ENCODE measurements at regions not wholly inside any gene's neighbourhood (a gene's known extent, or its start where the extent isn't known, plus 50 kb on each side); places are given as distances from the start of the nearest gene placed in this dataset.

GRCh38 chr2:53544871-53545558, 222.6 kb upstream of the CHAC2 start:
- no peak overlapping the region for H3K4me3 ChIP-seq
- no peak overlapping the region for H3K27ac ChIP-seq
- H3K4me1 ChIP-seq (ENCODE audit: control insufficient read depth in 1 of 2, low read depth in 2 of 2): no peaks in the 10 kb centered on the region
- ATAC-seq (ENCODE audit: insufficient number of reproducible peaks, low FRiP score, low read depth) (no peak), DNase-seq (ENCODE audit: low spot score) (no peak)
- H3K36me3 ChIP-seq: no peaks in the 10 kb centered on the region
- H3K9me3 ChIP-seq: no peaks in the 10 kb centered on the region
- TF ChIP-seq CTCF (IDR thresholded peaks at IDR 0.05): no peak
- no peaks in the 10 kb centered on the region for H3K27me3 ChIP-seq (replicated peaks; ENCODE audit: insufficient read depth)

GRCh38 chr2:53543083-53543482, 224.5 kb upstream of the CHAC2 start:
- ATAC-seq (ENCODE audit: insufficient number of reproducible peaks, low FRiP score, low read depth): no peak
- TF ChIP-seq CTCF (IDR thresholded peaks at IDR 0.05): no peak
- no peaks in the 10 kb centered on the region for H3K27me3 ChIP-seq (replicated peaks; ENCODE audit: insufficient read depth)

DNA sequence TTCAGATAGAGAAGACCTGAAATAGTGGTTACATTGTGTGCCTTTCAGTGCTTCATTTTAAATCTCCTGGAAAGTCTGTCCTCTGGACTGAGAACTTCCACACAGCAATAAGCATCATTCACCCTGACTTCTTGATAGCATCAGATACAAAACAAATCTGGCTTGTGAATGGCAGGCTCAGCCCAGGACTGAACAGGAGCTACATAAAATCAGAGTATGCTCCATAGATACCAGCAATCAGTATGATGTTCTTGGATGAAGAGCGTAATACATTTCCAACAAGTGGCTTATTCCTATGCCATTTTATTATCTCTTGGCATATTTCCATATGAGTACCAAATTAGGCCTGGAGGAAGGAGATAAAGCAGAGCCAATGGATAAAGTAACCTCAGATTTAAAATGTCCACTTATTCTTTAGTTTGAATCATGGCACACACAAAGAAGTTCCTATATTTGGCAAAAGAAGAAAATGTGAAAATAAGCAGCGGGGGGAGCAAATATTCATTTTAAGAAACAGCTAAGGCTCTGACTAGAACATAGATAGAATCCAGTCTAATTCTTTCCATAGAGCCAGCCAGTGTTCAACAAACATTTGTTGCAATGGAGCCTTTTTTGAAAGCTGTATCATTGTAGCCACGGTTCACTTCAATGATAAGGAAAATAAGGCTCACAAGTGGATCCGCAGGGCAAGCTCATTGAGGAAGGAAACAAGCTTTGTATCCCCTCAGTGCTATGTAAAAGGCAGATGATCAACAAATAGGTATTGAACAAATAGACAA, 230.8 kb upstream of the CHAC2 start:
- DNase-seq (ENCODE audit: low spot score) (no peak), ATAC-seq (ENCODE audit: insufficient number of reproducible peaks, low FRiP score, low read depth) (no peak)

More at GRCh38 chr2:53543083-53543482, 224.5 kb upstream of the CHAC2 start:
- H3K4me3 ChIP-seq: no peak overlapping the region
- H3K27ac ChIP-seq: no peak overlapping the region
- DNase-seq (ENCODE audit: low spot score): no peak
- H3K9me3 ChIP-seq: no peaks in the 10 kb centered on the region
- H3K36me3 ChIP-seq: no peaks in the 10 kb centered on the region
- no peaks in the 10 kb centered on the region for H3K4me1 ChIP-seq (ENCODE audit: control insufficient read depth in 1 of 2, low read depth in 2 of 2)

DNA sequence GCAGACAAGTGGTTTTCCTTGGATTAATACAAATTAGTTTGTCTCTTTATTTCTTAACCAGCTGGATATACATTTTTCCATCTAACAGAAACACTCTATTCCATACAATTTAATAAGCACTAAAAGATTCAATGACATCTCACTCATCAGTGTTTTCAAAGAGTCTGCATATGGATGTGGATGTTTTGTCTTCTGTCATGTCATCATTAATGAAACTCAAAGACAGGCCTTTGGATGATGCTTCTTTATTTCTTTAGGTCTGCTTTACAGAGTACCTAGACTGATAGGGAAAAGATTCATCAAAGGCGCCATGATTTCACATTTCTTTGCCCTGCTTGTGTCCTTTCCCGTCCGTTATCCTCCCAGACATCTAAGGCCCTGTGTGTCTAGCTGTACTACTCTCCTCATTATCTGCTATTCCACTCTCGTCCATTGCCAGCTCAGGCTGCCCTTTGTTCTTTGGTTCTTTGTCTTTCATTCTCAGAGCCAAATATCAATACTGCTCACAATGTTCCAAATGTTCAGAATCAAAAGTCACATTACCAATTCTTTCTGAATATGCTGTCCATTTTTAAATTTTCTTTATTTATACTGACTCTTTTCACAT, 232.3 kb upstream of the CHAC2 start:
- no peak for DNase-seq (ENCODE audit: low spot score)
- peaks cover 0 to 14% of the 10 kb centered on the region in 2 donors for H3K4me1 ChIP-seq (ENCODE audit: control insufficient read depth in 1 of 2, low read depth in 2 of 2)
- ATAC-seq (ENCODE audit: insufficient number of reproducible peaks, low FRiP score, low read depth): no peak
- no peaks in the 10 kb centered on the region for H3K27me3 ChIP-seq (replicated peaks; ENCODE audit: insufficient read depth)
- no peak overlapping the region for H3K27ac ChIP-seq
- H3K4me3 ChIP-seq: no peak overlapping the region
- no peak for TF ChIP-seq CTCF (IDR thresholded peaks at IDR 0.05)
- no peaks in the 10 kb centered on the region for H3K9me3 ChIP-seq
- no peaks in the 10 kb centered on the region for H3K36me3 ChIP-seq

More for the DNA sequence above, 230.8 kb upstream of the CHAC2 start:
- no peak for TF ChIP-seq CTCF (IDR thresholded peaks at IDR 0.05)
- Histone ChIP-seq H3K36me3 (no peaks in the 10 kb centered on the region), H3K9me3 (no peaks in the 10 kb centered on the region), H3K27ac (no peak overlapping the region), H3K4me1 (ENCODE audit: control insufficient read depth in 1 of 2, low read depth in 2 of 2) (peaks cover 0 to 14% of the 10 kb centered on the region in 2 donors), H3K4me3 (no peak overlapping the region), H3K27me3 (replicated peaks; ENCODE audit: insufficient read depth) (no peaks in the 10 kb centered on the region)

DNA sequence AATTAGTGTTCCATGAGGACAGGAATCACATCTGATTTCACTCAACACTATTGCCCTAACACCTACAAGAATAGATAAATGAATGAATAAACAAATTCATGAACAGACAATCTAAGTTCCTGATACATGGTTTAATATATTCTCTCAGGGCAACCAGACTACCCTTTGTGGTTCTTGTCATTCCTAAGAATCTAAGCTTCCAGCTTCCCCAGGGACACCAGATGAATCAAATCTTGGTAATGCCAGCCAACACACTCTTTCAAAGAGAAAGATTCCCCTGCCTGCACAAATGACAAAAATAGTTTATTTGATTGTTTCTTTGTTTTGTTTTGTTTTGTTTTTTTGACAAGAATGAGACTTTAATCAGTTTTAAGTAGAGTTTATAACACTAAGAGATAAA, 237.5 kb upstream of the CHAC2 start:
- Histone ChIP-seq H3K4me3 (no peak overlapping the region), H3K27me3 (replicated peaks; ENCODE audit: insufficient read depth) (no peaks in the 10 kb centered on the region), H3K36me3 (no peaks in the 10 kb centered on the region), H3K9me3 (peaks cover 5% of the 10 kb centered on the region), H3K4me1 (ENCODE audit: control insufficient read depth in 1 of 2, low read depth in 2 of 2) (no peaks in the 10 kb centered on the region), H3K27ac (no peak overlapping the region)
- ATAC-seq (ENCODE audit: insufficient number of reproducible peaks, low FRiP score, low read depth) (no peak), DNase-seq (ENCODE audit: low spot score) (no peak)
- TF ChIP-seq CTCF (IDR thresholded peaks at IDR 0.05): no peak

Measured in thoracic aorta (tissue), 2 donors.